Limb (tissue), 2 donors: ENCODE measurements at regions not wholly inside any gene's neighbourhood (a gene's known extent, or its start where the extent isn't known, plus 50 kb on each side); places are given as distances from the start of the nearest gene placed in this dataset.

ENCODE experiments used
- DNase-seq, 2 donors: peaks; one replicate each; pipeline ENCODE4 v3.0.0-alpha.2; 2016; ENCODE audit errors: extremely low spot score in 2 of 2

- DNase-seq, result no peak
Measured at GRCh38 chr2:71892896-71893295, 254.8 kb downstream of the CYP26B1 start.

DNA sequence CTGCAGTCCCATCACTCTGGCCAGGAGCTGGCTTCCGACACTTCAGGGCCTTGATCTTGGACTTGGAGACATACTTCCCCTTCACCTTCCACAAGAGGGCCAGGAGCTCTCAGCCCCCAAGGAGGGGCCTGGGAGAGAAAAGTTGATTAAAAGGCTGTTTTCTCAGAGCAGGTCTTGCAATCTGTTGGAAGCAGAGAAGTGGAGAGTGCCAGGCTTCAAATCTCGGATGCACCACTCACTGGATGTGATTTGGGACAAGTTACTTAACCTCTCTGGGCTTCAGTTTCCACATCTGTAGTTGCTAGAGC, 255.3 kb downstream of the CYP26B1 start:
- no peak for DNase-seq

- DNase-seq, result no peak
Measured at GRCh38 chr2:71891719-71892422, 255.8 kb downstream of the CYP26B1 start.

DNA sequence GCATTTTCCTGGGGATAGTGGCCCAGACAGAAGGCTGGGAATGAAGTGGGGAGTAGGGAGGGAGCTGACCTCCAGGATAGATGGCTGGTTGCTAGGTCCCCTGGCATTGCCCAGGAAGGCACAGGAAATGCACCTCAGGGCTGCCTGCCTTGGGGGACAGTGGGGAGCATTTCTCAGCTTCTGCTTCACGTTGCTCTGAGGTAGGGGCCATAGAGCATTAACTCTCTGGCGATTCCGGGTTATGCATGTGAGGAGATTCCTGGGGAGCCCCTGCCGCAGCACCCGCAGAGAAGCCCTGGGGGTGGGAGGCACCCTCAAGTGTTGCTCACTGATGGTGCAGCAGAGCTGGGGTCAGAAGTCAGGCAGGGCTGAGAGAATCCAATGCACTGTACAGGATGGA, 256.5 kb downstream of the CYP26B1 start:
- DNase-seq, result no peak

DNA sequence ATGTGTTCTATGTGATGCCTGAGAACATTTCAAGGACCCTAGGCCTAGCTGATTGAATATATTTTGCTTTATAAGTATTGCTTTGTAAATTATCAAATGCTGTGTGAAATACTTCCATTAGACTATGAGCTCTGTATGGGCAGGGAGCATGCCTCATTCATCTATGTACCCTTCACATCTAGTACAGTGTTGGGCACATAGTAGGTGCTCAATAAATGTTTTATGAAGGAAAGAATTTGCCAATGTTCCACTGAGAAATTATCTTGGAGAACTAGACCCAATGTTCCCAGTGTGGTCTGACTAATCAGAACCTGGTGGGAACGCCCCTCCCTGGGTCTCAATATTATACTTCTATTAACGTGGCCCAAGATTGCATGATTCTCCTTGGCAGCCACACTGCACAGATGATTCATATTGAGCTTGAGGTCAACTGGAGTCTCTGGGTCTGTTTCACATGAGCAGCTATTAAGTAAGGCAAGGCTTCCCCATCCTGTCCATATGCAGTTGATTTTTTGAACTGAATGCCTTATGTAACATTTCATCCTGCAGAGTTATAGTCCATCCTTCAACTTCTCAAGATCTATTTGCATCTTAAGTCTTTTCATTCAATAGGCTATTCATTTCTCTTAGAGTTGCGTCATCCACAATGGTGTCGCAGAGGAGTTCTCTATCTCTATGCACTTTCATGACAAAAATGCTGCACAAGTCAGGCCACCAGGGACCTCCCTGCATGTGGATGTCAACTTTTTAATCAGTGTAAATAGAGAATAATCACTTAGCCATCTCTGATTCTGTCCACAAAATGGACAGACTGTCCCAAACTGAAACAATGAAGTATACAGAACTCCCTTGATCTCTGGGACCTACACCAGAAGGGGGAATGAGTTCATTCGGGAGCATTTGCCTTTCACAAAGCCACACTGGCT, 257.6 kb downstream of the CYP26B1 start:
- DNase-seq, result no peak

- DNase-seq, result no peak
Measured at GRCh38 chr2:71888751-71889445, 258.8 kb downstream of the CYP26B1 start.

DNA sequence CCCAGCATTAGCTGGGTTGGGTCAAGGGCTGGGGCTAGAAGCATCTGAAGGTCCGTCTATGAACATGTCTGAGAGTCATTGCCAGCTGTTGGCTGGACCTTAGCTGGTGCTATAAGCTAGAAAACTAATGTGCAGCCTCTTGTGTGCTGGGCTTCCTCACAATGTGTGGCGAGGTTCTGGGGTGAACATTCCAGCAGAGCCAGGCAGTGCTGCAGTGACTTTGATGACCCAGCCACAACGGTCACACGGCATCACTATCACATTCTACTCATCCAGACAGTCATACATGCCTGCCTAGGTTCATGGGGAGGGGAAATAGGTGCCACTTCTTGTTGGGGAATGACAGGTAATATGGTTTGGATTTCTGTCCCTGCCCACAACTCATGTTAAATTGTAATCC, 260.5 kb downstream of the CYP26B1 start:
- no peak for DNase-seq

- DNase-seq, result no peak
Measured at GRCh38 chr2:71886241-71886640, 261.4 kb downstream of the CYP26B1 start.

GRCh38 chr2:71884303-71885042, 263.2 kb downstream of the CYP26B1 start:
- DNase-seq, result no peak

- DNase-seq, result peak in 1 of 2 donors; percentile 50
Measured at GRCh38 chr2:71882949-71883472, 264.7 kb downstream of the CYP26B1 start.

- DNase-seq, result no peak
Measured at GRCh38 chr2:71882236-71882946, 265.3 kb downstream of the CYP26B1 start.

DNA sequence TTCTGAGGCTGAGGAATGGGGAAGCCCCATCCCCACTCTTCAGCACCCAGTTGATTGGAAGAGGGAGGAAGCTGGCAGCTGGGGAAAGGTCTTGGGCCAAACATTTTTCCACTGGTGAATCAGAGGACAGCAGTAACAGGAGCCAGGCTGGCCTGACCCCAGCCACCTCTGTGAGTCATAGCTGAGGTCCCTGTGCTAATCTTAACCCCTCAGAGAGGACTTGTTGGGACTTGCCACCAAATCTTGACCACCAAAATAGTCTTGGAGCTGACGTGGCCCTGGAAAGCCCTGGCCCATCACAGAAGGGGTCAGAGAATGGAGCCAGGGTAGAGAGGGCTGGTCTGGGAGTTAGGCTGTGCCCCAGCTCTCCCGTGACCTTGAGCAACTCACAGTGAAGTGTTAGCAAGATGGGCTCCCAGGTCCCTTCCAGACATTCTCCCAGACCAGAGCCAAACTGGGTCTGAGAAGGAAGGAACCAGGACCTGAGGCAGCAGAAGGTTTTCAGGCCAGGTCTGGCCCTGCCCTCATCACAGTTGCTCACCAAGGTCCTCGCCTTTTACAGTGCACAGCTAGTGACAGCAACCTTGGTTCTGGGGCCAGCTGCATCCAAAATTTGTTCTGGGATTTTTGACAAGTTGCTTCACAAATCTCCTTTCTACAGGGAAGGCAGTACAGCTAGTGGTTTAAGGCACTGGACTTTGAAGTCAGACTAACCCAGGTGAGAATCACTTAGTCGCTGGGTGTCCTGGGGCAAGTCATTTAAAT, 266.6 kb downstream of the CYP26B1 start:
- DNase-seq, result peak in 1 of 2 donors; percentile 13

- peak in 1 of 2 donors; percentile 0 for DNase-seq
Measured at GRCh38 chr2:71880287-71880686, 267.4 kb downstream of the CYP26B1 start.

GRCh38 chr2:71879509-71880184, 268.0 kb downstream of the CYP26B1 start:
- peak in 1 of 2 donors; percentile 24 for DNase-seq

- no peak for DNase-seq
Measured at GRCh38 chr2:71878626-71879508, 268.8 kb downstream of the CYP26B1 start.

DNA sequence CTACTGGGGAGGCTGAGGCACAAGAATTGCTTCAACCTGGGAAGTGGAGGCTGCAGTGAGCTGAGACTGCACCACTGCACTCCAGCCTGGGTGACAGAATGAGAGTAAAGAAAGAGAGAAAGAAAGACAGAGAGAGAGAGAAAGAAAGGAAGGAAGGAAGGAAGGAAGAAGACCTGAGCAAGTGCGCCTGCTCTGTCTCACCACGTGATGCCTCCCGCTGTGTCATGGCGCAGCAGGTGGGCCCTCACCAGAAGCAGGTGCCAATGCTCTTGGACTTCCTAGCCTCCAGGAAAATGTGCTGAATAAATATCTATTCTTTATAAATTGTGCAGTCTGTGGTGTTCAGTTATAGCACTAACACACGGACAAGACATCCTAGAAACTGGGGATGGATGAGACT, 270.0 kb downstream of the CYP26B1 start:
- DNase-seq, result no peak

GRCh38 chr2:71876542-71877451, 270.9 kb downstream of the CYP26B1 start:
- no peak for DNase-seq
